GM12878 (cell line): ENCODE measurements at regions not wholly inside any gene's neighbourhood (a gene's known extent, or its start where the extent isn't known, plus 50 kb on each side); places are given as distances from the start of the nearest gene placed in this dataset.

ENCODE experiments used
- ATAC-seq: fragments of 200-7000 bp; cut with Tn5 transposase; 3 replicates; pipeline ENCODE4 v1.9.1; 2020; ENCODE audit warnings: mild to moderate bottlenecking, moderate library complexity
- BruUV-seq: library from RNA; stranded (reverse); fragments of 400-500 nt; replicated peaks from 2 replicates; lab custom pipeline; 2021; lab: Mats Ljungman, UMichigan
- CTCF ChIA-PET: fragments of 300-600 bp; sonication (Branson Sonifier 250); formaldehyde crosslinking; extraction: SDS; loops from one replicate; lab custom pipeline; 2021; ENCODE audit warnings: inconsistent platforms; lab: Yijun Ruan, JAX
- POLR2A ChIA-PET: fragments of 350-600 bp; formaldehyde crosslinking; extraction: SDS; loops from one replicate; lab custom pipeline; 2021; ENCODE audit warnings: inconsistent platforms; lab: Charles Lee
- RAD21 ChIA-PET: fragments of 300-600 bp; sonication (Branson Sonifier 250); formaldehyde crosslinking; loops from one replicate; lab custom pipeline; 2023; ENCODE audit warnings: antibody characterized with exemption; ENCODE audit not compliant: unreplicated experiment; lab: Charles Lee
- SMC1A ChIA-PET: fragments of 300-600 bp; sonication (Branson Sonifier 250); formaldehyde crosslinking; loops from one replicate; lab custom pipeline; 2023; ENCODE audit not compliant: unreplicated experiment, uncharacterized antibody; lab: Charles Lee
- DNase-seq: peaks from one replicate; pipeline ENCODE4 v3.0.0-alpha.2; 2011; ENCODE audit warnings: low read depth, low spot score
- FAIRE-seq: peaks from 3 replicates; lab custom pipeline; 2011; peaks lifted over from hg19 to GRCh38; lab: Jason Lieb, UNC
- H2AFZ ChIP-seq: 2 replicates; pipeline ENCODE4 v1.6.0; 2011; ENCODE audit warnings: low read depth, low read length, control low read depth; ENCODE audit not compliant: control insufficient read depth
- H3K27ac ChIP-seq: 2 replicates; pipeline ENCODE4 v1.5.1; 2011; ENCODE audit warnings: control low read depth; ENCODE audit not compliant: control insufficient read depth, insufficient read depth
- H3K27me3 ChIP-seq, 2 experiments: replicated peaks in 1 of 2; 2 replicates each; pipeline versions ENCODE4 v1.6.0 to v1.6.1; 2011; ENCODE audit warnings: low read length in 1 of 2; ENCODE audit not compliant: control insufficient read depth in 2 of 2, insufficient read depth in 2 of 2
- H3K36me3 ChIP-seq, 2 experiments: 2 replicates each; pipeline ENCODE4 v1.5.1; 2011; ENCODE audit warnings: low read length in 1 of 2; ENCODE audit not compliant: control insufficient read depth in 2 of 2, insufficient read depth in 2 of 2
- H3K4me1 ChIP-seq: 2 replicates; pipeline ENCODE4 v1.6.1; 2011; ENCODE audit warnings: mild to moderate bottlenecking, low read length, moderate library complexity, mixed read lengths; ENCODE audit not compliant: control insufficient read depth, insufficient read depth
- H3K4me2 ChIP-seq: 2 replicates; pipeline ENCODE4 v1.6.0; 2011; ENCODE audit warnings: control low read depth; ENCODE audit not compliant: control insufficient read depth, insufficient read depth
- H3K4me3 ChIP-seq: fragments of 200-600 bp; sonication (generic); 2 replicates; pipeline ENCODE4 v1.5.1; 2016
- H3K79me2 ChIP-seq: 2 replicates; pipeline ENCODE4 v1.6.0; 2011; ENCODE audit warnings: low read length; ENCODE audit not compliant: control insufficient read depth, insufficient read depth
- H3K9ac ChIP-seq: 2 replicates; pipeline ENCODE4 v1.8.0; 2011; ENCODE audit warnings: low read length, control low read depth, mixed read lengths; ENCODE audit not compliant: control insufficient read depth, insufficient read depth
- H3K9me3 ChIP-seq: replicated peaks from 3 replicates; pipeline ENCODE4 v1.5.1; 2011; ENCODE audit warnings: mild to moderate bottlenecking, low read length; ENCODE audit not compliant: control insufficient read depth, insufficient read depth
- H4K20me1 ChIP-seq: 2 replicates; pipeline ENCODE4 v1.6.0; 2011; ENCODE audit not compliant: control insufficient read depth, insufficient read depth
- LARP7 ChIP-seq: fragments of 450-650 bp; IDR thresholded peaks from 2 replicates; pipeline ENCODE4 v1.6.1; 2017; ENCODE audit warnings: mild to moderate bottlenecking
- RAD21 ChIP-seq: IDR thresholded peaks from 2 replicates; pipeline ENCODE4 v1.6.1; 2011; ENCODE audit warnings: mild to moderate bottlenecking, low read depth, low read length, moderate library complexity; ENCODE audit not compliant: insufficient read depth
- SMARCA5 ChIP-seq: fragments of 450-650 bp; IDR thresholded peaks from 2 replicates; pipeline ENCODE4 v1.6.1; 2017; ENCODE audit warnings: mild to moderate bottlenecking
- SMC3 ChIP-seq: IDR thresholded peaks from 2 replicates; pipeline ENCODE4 v1.6.1; 2011; ENCODE audit warnings: low read length, improper control_type of control experiment, borderline replicate concordance
- SRF ChIP-seq, 2 experiments: IDR thresholded peaks; 2 replicates each; pipeline ENCODE4 v1.6.1; 2011; ENCODE audit warnings: low read depth in 2 of 2, low read length in 2 of 2, mild to moderate bottlenecking in 1 of 2, moderate library complexity in 1 of 2
- STAT1 ChIP-seq: fragments of 450-650 bp; conservative IDR thresholded peaks from 2 replicates; pipeline ENCODE4 v1.6.1; 2014; ENCODE audit warnings: antibody characterized with exemption, mild to moderate bottlenecking
- WGBS: methylation state at CpG from one replicate; pipeline ENCODE4 v1.1.6; 2016; ENCODE audit warnings: low lambda C conversion rate; ENCODE audit not compliant: insufficient replicate concordance, insufficient coverage; ENCODE audit errors: missing lambda C conversion rate; 5-methylcytosine and 5-hydroxymethylcytosine counted together
- in situ Hi-C: fragments of 300-500 bp; cut with MboI; formaldehyde crosslinking; loops from 9 replicates; pipeline ENCODE4 v1.14.3; 2018; ENCODE audit warnings: mixed read lengths
- intact Hi-C: fragments of 100-400 bp; cut with micrococcal nuclease; formaldehyde crosslinking; loops from one replicate; pipeline ENCODE4 v1.14.2; 2022; ENCODE audit not compliant: unreplicated experiment
- TF ChIP-seq, protein P1 (sequence below), 3 experiments: IDR thresholded peaks in 2 of 3; conservative IDR thresholded peaks in 1 of 3; 2 replicates each; pipeline ENCODE4 v1.5.1; 2011; ENCODE audit warnings: low read depth in 3 of 3, low read length in 3 of 3, mild to moderate bottlenecking in 3 of 3, control low read depth in 2 of 3, moderate library complexity in 2 of 3, inconsistent platforms in 1 of 3, mixed read lengths in 1 of 3; ENCODE audit not compliant: control insufficient read depth in 2 of 3, insufficient read depth in 1 of 3; ENCODE audit errors: extremely low read depth in 1 of 3
- TF ChIP-seq, protein P2 (sequence below): IDR thresholded peaks from 2 replicates; pipeline ENCODE4 v1.6.1; 2012; ENCODE audit warnings: low read length, inconsistent platforms
- TF ChIP-seq, protein P3 (sequence below): fragments of 450-650 bp; IDR thresholded peaks from 2 replicates; pipeline ENCODE4 v1.6.1; 2016; ENCODE audit warnings: mild to moderate bottlenecking

DNA sequence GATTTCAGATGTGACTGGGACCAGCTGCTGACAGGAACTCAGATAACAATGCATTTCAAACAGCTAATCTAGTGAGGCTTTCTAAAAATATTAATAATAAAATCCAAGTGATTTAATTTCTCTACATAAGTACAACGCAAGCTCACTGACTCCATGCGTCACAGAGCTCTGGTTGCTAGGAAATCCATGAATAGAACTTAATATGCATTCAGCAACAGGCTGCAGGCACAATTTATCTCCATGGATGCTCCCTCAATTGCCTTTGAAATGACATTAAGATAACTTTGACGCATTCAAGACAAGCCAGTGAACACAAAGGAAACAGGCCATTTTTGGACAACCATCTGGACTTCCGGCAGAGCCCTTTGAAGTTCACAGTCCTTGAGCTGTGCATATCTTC is 118.7 kb upstream of the COL1A2 start:
- in situ Hi-C loops = no loop called here
- CTCF ChIA-PET = interaction anchor here (0.5 to 2.4 kb wide), 14 partner anchors 10 to 560 kb away, joined by 3 to 14 read pairs (median 4); no protein-coding TSS in a partner anchor
- FAIRE-seq = no peak
- RAD21 ChIA-PET = interaction anchor here (0.7 to 1.8 kb wide), 5 partner anchors 14 to 477 kb away, joined by 3 to 4 read pairs (median 3); no protein-coding TSS in a partner anchor
- no peaks in the 10 kb centered on the region for H3K27me3 ChIP-seq
- no peak for DNase-seq
- no peaks in the 10 kb centered on the region for H3K79me2 ChIP-seq
- 0 out of 4 replicates have a peak, but pooled peaks of 1 of the 2 experiments have one; percentile 41 for TF ChIP-seq SRF (IDR thresholded peaks at IDR 0.05; ENCODE audit: low read depth in 2 of 2, low read length in 2 of 2)
- no peak for TF ChIP-seq STAT1
- TF ChIP-seq LARP7 = no peak
- no peak for TF ChIP-seq SMARCA5
- TF ChIP-seq, all 136 proteins: peak for 1
- 56% methylated on average over 4 of the region's 4 CpGs for WGBS
- H3K4me1 ChIP-seq = no peaks in the 10 kb centered on the region
- no peak overlapping the region for H3K4me2 ChIP-seq
- intact Hi-C loops = loop anchor here (5.0 kb wide), 2 partner anchors 374 to 479 kb away; no protein-coding TSS in a partner anchor
- H3K36me3 ChIP-seq = no peaks in the 10 kb centered on the region
- H3K9me3 ChIP-seq = no peaks in the 10 kb centered on the region
- ChIA-PET SMC1A (interaction anchor here (0.9 to 2.8 kb wide), 12 partner anchors 15 to 373 kb away, joined by 3 to 9 read pairs (median 3); no protein-coding TSS in a partner anchor), POLR2A (no interaction called here)
- no peak overlapping the region for H3K4me3 ChIP-seq
- BruUV-seq = no TSS peak
- no peak overlapping the region for H2AFZ ChIP-seq
- ATAC-seq = no peak
- H3K9ac ChIP-seq = no peak overlapping the region
- H4K20me1 ChIP-seq = no peaks in the 10 kb centered on the region
- H3K27ac ChIP-seq = no peak overlapping the region

DNA sequence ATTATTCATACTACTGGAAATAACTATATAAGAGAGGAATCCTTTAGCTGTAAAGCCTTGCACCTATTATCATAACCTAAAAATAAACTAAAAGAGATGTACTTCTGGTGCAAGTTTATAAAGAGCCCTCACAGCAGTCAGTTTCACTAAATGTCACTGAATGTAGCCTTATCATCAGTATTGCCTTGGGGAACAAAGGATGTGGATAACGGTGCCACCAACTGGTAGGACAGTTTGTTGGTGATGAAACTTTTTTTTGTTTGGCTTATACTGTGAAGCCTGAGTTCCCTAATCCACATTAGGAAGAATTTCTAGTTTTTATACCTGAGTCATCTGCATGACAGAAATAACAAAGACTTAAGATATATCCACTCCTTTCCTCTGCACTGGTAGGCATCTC is 117.9 kb upstream of the COL1A2 start:
- Histone ChIP-seq H3K9me3 (no peaks in the 10 kb centered on the region), H3K36me3 (no peaks in the 10 kb centered on the region), H3K4me2 (no peak overlapping the region), H3K27ac (no peak overlapping the region), H3K79me2 (no peaks in the 10 kb centered on the region), H3K4me3 (no peak overlapping the region), H3K4me1 (no peaks in the 10 kb centered on the region), H2AFZ (no peak overlapping the region), H3K27me3 (no peaks in the 10 kb centered on the region), H3K9ac (no peak overlapping the region), H4K20me1 (no peaks in the 10 kb centered on the region)
- RAD21 ChIA-PET = interaction anchor here (1.8 kb wide), 1 partner anchor 143 kb away, joined by 3 read pairs; no protein-coding TSS in a partner anchor
- POLR2A ChIA-PET = no interaction called here
- in situ Hi-C loops = no loop called here
- 0% methylated on average over 1 of the region's 1 CpG for WGBS
- FAIRE-seq = no peak
- TF ChIP-seq, protein P1, sequence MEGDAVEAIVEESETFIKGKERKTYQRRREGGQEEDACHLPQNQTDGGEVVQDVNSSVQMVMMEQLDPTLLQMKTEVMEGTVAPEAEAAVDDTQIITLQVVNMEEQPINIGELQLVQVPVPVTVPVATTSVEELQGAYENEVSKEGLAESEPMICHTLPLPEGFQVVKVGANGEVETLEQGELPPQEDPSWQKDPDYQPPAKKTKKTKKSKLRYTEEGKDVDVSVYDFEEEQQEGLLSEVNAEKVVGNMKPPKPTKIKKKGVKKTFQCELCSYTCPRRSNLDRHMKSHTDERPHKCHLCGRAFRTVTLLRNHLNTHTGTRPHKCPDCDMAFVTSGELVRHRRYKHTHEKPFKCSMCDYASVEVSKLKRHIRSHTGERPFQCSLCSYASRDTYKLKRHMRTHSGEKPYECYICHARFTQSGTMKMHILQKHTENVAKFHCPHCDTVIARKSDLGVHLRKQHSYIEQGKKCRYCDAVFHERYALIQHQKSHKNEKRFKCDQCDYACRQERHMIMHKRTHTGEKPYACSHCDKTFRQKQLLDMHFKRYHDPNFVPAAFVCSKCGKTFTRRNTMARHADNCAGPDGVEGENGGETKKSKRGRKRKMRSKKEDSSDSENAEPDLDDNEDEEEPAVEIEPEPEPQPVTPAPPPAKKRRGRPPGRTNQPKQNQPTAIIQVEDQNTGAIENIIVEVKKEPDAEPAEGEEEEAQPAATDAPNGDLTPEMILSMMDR (IDR thresholded peaks at IDR 0.05 in 2 of 3, conservative IDR thresholded peaks at IDR 0.05 in 1 of 3; ENCODE audit: control insufficient read depth in 2 of 3, extremely low read depth in 1 of 3, insufficient read depth in 1 of 3, low read depth in 3 of 3, low read length in 3 of 3) = peak; percentile 32 to 63 (median 43); a peak in 5 of 6 replicates
- TF ChIP-seq SMC3 (peak; percentile 50; the same call in 1 of the 2 replicates), RAD21 (peak; percentile 64)
- TF ChIP-seq, protein P2, sequence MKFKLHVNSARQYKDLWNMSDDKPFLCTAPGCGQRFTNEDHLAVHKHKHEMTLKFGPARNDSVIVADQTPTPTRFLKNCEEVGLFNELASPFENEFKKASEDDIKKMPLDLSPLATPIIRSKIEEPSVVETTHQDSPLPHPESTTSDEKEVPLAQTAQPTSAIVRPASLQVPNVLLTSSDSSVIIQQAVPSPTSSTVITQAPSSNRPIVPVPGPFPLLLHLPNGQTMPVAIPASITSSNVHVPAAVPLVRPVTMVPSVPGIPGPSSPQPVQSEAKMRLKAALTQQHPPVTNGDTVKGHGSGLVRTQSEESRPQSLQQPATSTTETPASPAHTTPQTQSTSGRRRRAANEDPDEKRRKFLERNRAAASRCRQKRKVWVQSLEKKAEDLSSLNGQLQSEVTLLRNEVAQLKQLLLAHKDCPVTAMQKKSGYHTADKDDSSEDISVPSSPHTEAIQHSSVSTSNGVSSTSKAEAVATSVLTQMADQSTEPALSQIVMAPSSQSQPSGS = no peak
- TF ChIP-seq, protein P3, sequence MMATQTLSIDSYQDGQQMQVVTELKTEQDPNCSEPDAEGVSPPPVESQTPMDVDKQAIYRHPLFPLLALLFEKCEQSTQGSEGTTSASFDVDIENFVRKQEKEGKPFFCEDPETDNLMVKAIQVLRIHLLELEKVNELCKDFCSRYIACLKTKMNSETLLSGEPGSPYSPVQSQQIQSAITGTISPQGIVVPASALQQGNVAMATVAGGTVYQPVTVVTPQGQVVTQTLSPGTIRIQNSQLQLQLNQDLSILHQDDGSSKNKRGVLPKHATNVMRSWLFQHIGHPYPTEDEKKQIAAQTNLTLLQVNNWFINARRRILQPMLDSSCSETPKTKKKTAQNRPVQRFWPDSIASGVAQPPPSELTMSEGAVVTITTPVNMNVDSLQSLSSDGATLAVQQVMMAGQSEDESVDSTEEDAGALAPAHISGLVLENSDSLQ = no peak
- no peak for DNase-seq
- intact Hi-C loops = loop anchor here (5.0 kb wide), 2 partner anchors 374 to 479 kb away; no protein-coding TSS in a partner anchor
- CTCF ChIA-PET = interaction anchor here (0.5 to 2.4 kb wide), 6 partner anchors 9 to 476 kb away, joined by 3 to 14 read pairs (median 4); no protein-coding TSS in a partner anchor
- ATAC-seq = peak; percentile 86
- SMC1A ChIA-PET = interaction anchor here (1.0 to 2.8 kb wide), 8 partner anchors 23 to 374 kb away, joined by 3 to 9 read pairs (median 4); no protein-coding TSS in a partner anchor
- no TSS peak for BruUV-seq
